Activated naive CD4-positive, alpha-beta T cell treated with anti-CD3 and anti-CD28 coated beads, Interleukin-2, amount 10 ng/mL, durations not matched to agents 7 days and 5 days (primary cell): ENCODE measurements at regions not wholly inside any gene's neighbourhood (a gene's known extent, or its start where the extent isn't known, plus 50 kb on each side); places are given as distances from the start of the nearest gene placed in this dataset.

Experiments
- CTCF ChIA-PET: fragments of 350-600 bp; sonication (Branson Sonifier 250); formaldehyde crosslinking; loops from one replicate; lab custom pipeline; 2021; ENCODE audit warnings: antibody characterized with exemption; lab: Charles Lee
- DNase-seq: peaks from one replicate; pipeline ENCODE4 v3.0.0-alpha.2; 2020
- H3K27ac Mint-ChIP-seq: one replicate; pipeline ENCODE4 v1.8.0; 2021; ENCODE audit warnings: mild to moderate bottlenecking, moderate library complexity, mixed read lengths
- H3K27me3 Mint-ChIP-seq: one replicate; pipeline ENCODE4 v1.8.0; 2021; ENCODE audit warnings: mild to moderate bottlenecking, mixed read lengths
- H3K36me3 Mint-ChIP-seq: one replicate; pipeline ENCODE4 v1.8.0; 2021; ENCODE audit warnings: mixed read lengths
- H3K4me1 Mint-ChIP-seq: one replicate; pipeline ENCODE4 v1.8.0; 2021; ENCODE audit warnings: mixed read lengths
- H3K4me3 Mint-ChIP-seq: one replicate; pipeline ENCODE4 v1.8.0; 2021; ENCODE audit warnings: mild to moderate bottlenecking, moderate library complexity, mixed read lengths
- H3K9me3 Mint-ChIP-seq: one replicate; pipeline ENCODE4 v1.8.0; 2021; ENCODE audit warnings: mixed read lengths

GRCh38 chr5:135680713-135681112, 101.9 kb upstream of the CXCL14 start:
- Mint-ChIP-seq H3K27ac (no peak overlapping the region), H3K4me1 (no peaks in the 10 kb centered on the region), H3K27me3 (no peaks in the 10 kb centered on the region), H3K36me3 (no peaks in the 10 kb centered on the region), H3K4me3 (no peak overlapping the region), H3K9me3 (peaks cover 11% of the 10 kb centered on the region)
- DNase-seq: no peak
- CTCF ChIA-PET: no interaction called here

GRCh38 chr5:135678640-135679268, 100.0 kb upstream of the CXCL14 start:
- Mint-ChIP-seq H3K36me3 (no peaks in the 10 kb centered on the region), H3K27me3 (no peaks in the 10 kb centered on the region)
- CTCF ChIA-PET: no interaction called here

GRCh38 chr5:135671966-135672365, 93.2 kb upstream of the CXCL14 start:
- no peaks in the 10 kb centered on the region for H3K4me1 Mint-ChIP-seq
- CTCF ChIA-PET: interaction anchor here (0.6 kb wide), 1 partner anchor 107 kb away, joined by 3 read pairs; no protein-coding TSS in a partner anchor
- no peaks in the 10 kb centered on the region for H3K9me3 Mint-ChIP-seq
- H3K4me3 Mint-ChIP-seq: no peak overlapping the region
- peaks cover 10% of the 10 kb centered on the region for H3K27me3 Mint-ChIP-seq
- H3K27ac Mint-ChIP-seq: no peak overlapping the region
- DNase-seq: no peak
- no peaks in the 10 kb centered on the region for H3K36me3 Mint-ChIP-seq

More at GRCh38 chr5:135678640-135679268, 100.0 kb upstream of the CXCL14 start:
- no peak for DNase-seq
- Mint-ChIP-seq H3K4me1 (no peaks in the 10 kb centered on the region), H3K27ac (no peak overlapping the region), H3K9me3 (peaks cover 11% of the 10 kb centered on the region), H3K4me3 (no peak overlapping the region)

GRCh38 chr5:135671052-135671705, 92.4 kb upstream of the CXCL14 start:
- CTCF ChIA-PET: no interaction called here
- DNase-seq: no peak
- H3K9me3 Mint-ChIP-seq: no peaks in the 10 kb centered on the region
- no peaks in the 10 kb centered on the region for H3K4me1 Mint-ChIP-seq
- H3K4me3 Mint-ChIP-seq: no peak overlapping the region
- H3K27me3 Mint-ChIP-seq: peaks cover 10% of the 10 kb centered on the region
- H3K36me3 Mint-ChIP-seq: no peaks in the 10 kb centered on the region
- no peak overlapping the region for H3K27ac Mint-ChIP-seq

GRCh38 chr5:135670588-135670987, 91.8 kb upstream of the CXCL14 start:
- H3K4me3 Mint-ChIP-seq: no peak overlapping the region
- no peaks in the 10 kb centered on the region for H3K36me3 Mint-ChIP-seq
- DNase-seq: no peak
- H3K4me1 Mint-ChIP-seq: no peaks in the 10 kb centered on the region
- H3K27me3 Mint-ChIP-seq: peaks cover 10% of the 10 kb centered on the region
- no peak overlapping the region for H3K27ac Mint-ChIP-seq
- CTCF ChIA-PET: no interaction called here
- no peaks in the 10 kb centered on the region for H3K9me3 Mint-ChIP-seq

- H3K9me3 Mint-ChIP-seq: no peaks in the 10 kb centered on the region
- H3K27ac Mint-ChIP-seq: no peak overlapping the region
- H3K27me3 Mint-ChIP-seq: peaks cover 10% of the 10 kb centered on the region
- no peaks in the 10 kb centered on the region for H3K36me3 Mint-ChIP-seq
- no peaks in the 10 kb centered on the region for H3K4me1 Mint-ChIP-seq
- no peak overlapping the region for H3K4me3 Mint-ChIP-seq
- no peak for DNase-seq
- CTCF ChIA-PET: no interaction called here
These were observed 90.6 kb upstream of the CXCL14 start for GRCh38 chr5:135669416-135669815.

GRCh38 chr5:135667673-135668072, 88.9 kb upstream of the CXCL14 start:
- no peak for DNase-seq
- peaks cover 16% of the 10 kb centered on the region for H3K27me3 Mint-ChIP-seq
- H3K4me3 Mint-ChIP-seq: no peak overlapping the region
- no peaks in the 10 kb centered on the region for H3K4me1 Mint-ChIP-seq
- no peaks in the 10 kb centered on the region for H3K36me3 Mint-ChIP-seq
- no peak overlapping the region for H3K27ac Mint-ChIP-seq
- H3K9me3 Mint-ChIP-seq: no peaks in the 10 kb centered on the region
- CTCF ChIA-PET: no interaction called here

GRCh38 chr5:135667204-135667603, 88.4 kb upstream of the CXCL14 start:
- CTCF ChIA-PET: interaction anchor here (1.0 kb wide), 1 partner anchor 11 kb away, joined by 3 read pairs; no protein-coding TSS in a partner anchor

GRCh38 chr5:135662683-135663082, 83.9 kb upstream of the CXCL14 start:
- Mint-ChIP-seq H3K36me3 (no peaks in the 10 kb centered on the region), H3K9me3 (peaks cover 8% of the 10 kb centered on the region), H3K27ac (no peak overlapping the region), H3K27me3 (peaks cover 13% of the 10 kb centered on the region), H3K4me3 (no peak overlapping the region), H3K4me1 (no peaks in the 10 kb centered on the region)
- CTCF ChIA-PET: no interaction called here
- DNase-seq: no peak

More at GRCh38 chr5:135667204-135667603, 88.4 kb upstream of the CXCL14 start:
- DNase-seq: no peak
- Mint-ChIP-seq H3K36me3 (no peaks in the 10 kb centered on the region), H3K27ac (no peak overlapping the region), H3K4me3 (no peak overlapping the region), H3K27me3 (peaks cover 16% of the 10 kb centered on the region), H3K9me3 (no peaks in the 10 kb centered on the region), H3K4me1 (no peaks in the 10 kb centered on the region)

- Mint-ChIP-seq H3K27ac (no peak overlapping the region), H3K4me3 (no peak overlapping the region), H3K36me3 (no peaks in the 10 kb centered on the region), H3K9me3 (peaks cover 8% of the 10 kb centered on the region), H3K27me3 (peaks cover 13% of the 10 kb centered on the region), H3K4me1 (no peaks in the 10 kb centered on the region)
- no peak for DNase-seq
- CTCF ChIA-PET: no interaction called here
These were observed 83.3 kb upstream of the CXCL14 start for GRCh38 chr5:135662061-135662481.

GRCh38 chr5:135660826-135661575, 82.2 kb upstream of the CXCL14 start:
- Mint-ChIP-seq H3K27ac (no peak overlapping the region), H3K4me1 (no peaks in the 10 kb centered on the region), H3K27me3 (peaks cover 13% of the 10 kb centered on the region), H3K9me3 (peaks cover 8% of the 10 kb centered on the region), H3K36me3 (no peaks in the 10 kb centered on the region), H3K4me3 (no peak overlapping the region)
- CTCF ChIA-PET: no interaction called here
- no peak for DNase-seq

GRCh38 chr5:135657536-135658305, 78.9 kb upstream of the CXCL14 start:
- CTCF ChIA-PET: no interaction called here
- no peak for DNase-seq
- Mint-ChIP-seq H3K9me3 (peaks cover 8% of the 10 kb centered on the region), H3K27ac (no peak overlapping the region), H3K4me3 (no peak overlapping the region), H3K4me1 (no peaks in the 10 kb centered on the region), H3K36me3 (no peaks in the 10 kb centered on the region), H3K27me3 (peaks cover 8% of the 10 kb centered on the region)

- H3K4me1 Mint-ChIP-seq: no peaks in the 10 kb centered on the region
- CTCF ChIA-PET: interaction anchor here (0.6 to 1.1 kb wide), 2 partner anchors 11 to 474 kb away, joined by 3 read pairs; no protein-coding TSS in a partner anchor
- no peak for DNase-seq
- no peak overlapping the region for H3K27ac Mint-ChIP-seq
- H3K4me3 Mint-ChIP-seq: no peak overlapping the region
- no peaks in the 10 kb centered on the region for H3K27me3 Mint-ChIP-seq
- no peaks in the 10 kb centered on the region for H3K36me3 Mint-ChIP-seq
- H3K9me3 Mint-ChIP-seq: peaks cover 8% of the 10 kb centered on the region
These were observed 76.7 kb upstream of the CXCL14 start for GRCh38 chr5:135655468-135655815.
